ENCODE measurements at regions not wholly inside any gene's neighbourhood (a gene's known extent, or its start where the extent isn't known, plus 50 kb on each side); places are given as distances from the start of the nearest gene placed in this dataset.

DNA sequence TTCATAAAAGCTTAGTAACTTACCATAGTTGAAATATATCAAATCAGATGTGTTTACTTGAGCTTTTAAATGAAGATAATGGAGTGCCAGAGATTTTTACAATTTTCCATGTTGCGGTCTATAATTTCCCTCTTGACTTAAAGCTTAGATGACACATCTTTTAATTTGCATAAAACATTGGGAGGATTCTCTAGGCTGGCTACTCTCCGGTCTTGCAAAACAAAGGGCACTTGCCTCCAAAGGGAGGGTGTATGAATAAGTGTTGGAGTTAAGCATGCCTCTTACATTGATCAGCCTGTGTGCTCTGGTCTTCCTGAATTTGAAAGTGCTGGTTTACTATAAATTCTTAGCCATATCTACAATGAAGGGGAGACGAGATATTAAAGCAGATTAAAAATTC, 336.4 kb upstream of the NAV3 start:
- DNase-seq (ENCODE audit: low read depth in 2 of 2), result no peak

DNA sequence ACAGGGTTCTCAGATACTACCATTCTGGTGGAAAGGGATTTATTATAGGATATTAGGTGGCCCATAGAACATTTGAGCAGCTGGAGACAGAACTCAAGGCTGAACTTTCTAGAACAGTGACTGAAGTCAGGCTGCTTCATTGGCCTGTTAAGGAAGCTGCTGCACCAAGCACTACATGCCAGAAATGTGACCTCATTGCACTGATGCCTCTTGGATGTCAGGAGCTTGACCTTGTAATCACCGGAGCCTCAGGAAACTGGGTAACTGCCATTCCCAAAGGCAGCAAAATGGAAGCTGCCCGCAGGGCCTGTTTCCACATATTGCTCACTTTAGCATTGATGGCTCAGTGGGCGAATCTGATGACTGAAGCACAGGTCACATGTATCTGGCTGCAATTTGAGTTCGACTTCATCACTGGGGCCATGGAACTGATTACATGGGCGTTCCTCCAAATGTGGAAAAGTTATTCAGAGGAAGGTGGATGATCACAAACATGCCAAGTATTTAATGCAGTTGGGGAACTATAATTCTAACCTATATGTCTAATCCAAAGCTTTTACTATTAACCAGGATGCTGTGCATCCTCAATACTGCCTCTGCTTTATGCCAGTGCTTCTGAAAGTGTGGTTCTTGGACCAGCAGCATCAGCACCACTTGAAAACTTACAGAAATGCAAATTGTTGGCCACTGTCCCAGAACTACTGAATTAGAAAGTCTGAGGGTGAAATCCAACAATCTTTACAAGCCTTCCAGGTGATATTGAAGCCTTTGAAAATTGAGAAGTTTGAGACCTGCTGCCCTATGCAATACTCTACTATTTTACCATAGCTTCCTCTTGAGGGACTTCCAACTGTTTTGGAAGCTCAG, 337.2 kb upstream of the NAV3 start:
- no peak for DNase-seq (ENCODE audit: low read depth in 2 of 2)

DNA sequence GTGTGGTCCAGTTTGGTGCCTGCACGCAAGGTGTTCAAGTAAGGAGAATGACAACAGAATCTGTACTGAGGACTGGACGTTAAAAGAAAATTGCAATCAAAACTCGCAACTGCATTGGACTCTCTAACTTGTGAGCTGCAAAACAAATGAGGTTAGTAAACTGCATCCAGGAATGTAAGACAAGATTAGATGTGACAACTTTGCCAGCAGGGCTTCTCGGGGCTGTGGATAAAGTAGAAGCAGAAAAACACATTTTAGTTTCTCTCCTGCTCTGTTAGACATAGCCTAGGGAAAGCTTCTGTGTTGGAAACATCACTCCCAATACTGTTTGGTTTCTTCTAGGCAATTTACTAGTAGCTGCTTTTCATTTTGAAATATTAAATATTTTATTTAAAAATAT, 338.2 kb upstream of the NAV3 start:
- no peak for DNase-seq (ENCODE audit: low read depth in 2 of 2)

DNA sequence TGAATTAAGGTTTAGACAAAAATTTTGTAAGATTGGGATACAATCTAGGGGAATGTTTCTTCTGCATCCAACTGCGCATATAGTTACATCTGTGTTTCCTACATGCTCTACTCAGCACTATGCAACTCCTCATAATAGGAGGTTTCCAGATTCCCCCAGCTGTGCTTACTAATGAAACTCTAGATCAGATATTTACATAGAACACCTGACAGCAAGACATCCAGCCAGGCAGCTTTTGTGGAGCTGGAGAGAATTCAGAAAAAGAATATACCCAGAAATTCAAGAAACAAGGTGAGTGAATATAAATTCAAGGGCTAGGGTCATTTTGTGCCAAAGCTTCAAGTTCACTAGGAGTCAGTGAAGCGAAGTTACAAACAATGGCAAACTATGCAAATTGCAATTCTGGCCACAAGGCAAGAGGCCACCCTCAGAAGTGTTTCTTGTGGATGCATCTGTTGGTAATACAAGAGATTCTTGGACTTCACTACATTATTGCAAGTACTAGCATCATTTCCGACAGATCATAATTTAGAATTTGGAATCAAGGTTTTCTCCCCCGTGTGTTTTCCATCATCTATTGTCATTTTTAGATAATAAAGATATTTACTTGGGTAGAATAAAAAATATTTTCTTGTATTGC, 341.2 kb upstream of the NAV3 start:
- DNase-seq (ENCODE audit: low read depth in 2 of 2), result no peak

DNA sequence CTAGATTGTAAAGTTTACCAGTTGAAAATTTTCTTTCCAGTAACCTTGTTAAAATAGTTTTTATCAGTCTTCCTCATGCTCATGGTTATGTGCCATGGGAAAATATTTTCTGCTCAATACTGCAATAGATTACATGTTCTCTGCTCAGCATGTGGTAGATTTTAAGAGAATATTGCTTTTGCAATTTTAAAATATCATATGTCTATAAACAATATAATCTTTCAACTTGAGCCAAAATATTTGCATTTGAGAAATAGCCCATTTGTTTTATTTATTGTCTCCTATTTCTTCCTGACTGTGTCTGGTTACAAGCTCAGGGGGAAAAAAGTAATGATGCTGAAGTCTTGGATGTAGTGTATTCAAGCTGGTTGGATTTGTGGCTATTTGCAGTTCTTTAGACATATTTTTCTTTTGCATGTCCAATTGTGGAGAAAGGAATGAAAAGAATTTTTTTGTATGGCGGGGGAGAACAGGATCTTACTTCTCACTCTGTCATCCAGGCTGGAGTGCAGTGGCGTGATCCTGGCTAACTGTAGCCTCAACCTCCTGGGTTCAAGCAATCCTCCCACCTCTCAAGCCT, 342.6 kb upstream of the NAV3 start:
- DNase-seq (ENCODE audit: low read depth in 2 of 2), result no peak

DNA sequence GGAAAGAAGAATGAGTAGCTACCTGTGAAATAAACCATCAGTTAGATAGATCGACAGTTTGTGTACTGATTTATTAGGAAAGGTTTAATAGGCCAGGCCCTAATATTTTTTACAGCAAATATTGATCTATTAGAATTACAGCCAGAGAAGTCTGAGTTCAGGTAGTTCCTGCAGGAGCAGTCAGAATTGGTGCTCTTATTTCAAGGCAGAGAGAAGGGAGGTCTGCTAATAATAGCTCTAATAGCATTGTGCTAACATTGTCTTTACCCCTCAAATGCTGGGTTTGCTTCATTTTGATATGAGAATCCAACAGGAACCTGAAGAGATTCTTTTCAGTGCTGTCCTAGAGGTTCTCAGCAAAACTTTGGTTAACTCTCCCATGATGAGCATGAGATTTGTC, 343.8 kb upstream of the NAV3 start:
- DNase-seq (ENCODE audit: low read depth in 2 of 2), result no peak

DNA sequence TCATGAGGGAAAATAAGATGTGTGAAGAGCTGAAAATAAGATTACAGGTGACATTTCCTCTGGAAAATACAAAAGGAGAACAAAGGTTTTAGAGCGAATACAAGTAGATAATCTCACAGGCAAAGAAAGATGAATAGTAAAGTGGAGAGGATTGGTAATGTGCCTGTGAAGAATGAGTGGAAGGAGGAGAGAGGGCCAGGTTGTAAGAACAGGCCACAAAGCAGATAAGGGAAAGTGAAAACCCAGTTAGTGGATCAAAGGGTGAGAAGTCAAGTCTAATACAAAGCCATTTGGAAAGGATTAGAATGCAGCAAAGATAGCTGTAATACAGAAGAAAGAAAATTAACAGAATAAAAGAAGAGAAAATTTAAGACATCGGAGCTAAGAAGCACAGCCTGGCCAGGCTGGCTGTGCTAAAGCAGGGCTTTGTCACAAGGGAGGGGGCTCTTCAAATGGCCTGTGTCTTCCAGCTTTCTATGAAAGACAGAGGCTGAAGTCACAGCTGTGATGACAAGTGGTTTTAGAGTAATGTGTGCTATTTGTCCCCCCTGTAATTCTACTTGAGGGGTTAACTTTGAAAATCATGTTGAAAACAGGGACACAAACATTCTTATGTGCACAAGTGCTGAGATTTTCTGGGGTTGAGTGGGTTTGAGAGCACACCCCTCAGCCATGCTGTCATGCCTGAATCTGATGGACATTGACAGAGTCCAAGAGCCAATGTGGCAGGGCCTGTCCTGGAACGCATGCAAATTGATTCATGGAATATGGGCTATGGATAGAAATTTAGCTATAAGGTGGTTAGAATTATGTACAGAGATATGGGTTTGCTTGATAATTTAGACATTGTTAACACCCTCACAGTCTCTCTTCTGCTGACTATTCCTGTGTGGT, 344.5 kb upstream of the NAV3 start:
- no peak for DNase-seq (ENCODE audit: low read depth in 2 of 2)

DNA sequence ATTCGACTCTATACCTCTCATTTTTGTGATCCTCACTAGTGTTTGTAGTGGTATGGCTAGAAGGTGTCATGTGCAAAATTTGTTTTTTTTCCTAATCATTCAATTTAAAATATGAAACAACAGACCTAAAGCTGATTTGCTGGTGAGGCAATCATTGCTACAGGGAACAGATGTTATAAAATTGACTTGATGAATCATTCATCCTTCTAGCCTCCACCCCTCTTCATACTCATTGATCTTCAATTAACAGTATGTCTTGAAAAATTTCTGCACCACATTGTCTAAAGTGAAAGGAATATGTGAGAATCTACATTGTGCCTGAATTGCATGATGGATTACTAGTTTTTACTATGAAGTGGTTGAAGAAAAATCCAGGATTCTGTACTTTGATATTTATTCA, 349.0 kb upstream of the NAV3 start:
- DNase-seq (ENCODE audit: low read depth in 2 of 2), result no peak

DNA sequence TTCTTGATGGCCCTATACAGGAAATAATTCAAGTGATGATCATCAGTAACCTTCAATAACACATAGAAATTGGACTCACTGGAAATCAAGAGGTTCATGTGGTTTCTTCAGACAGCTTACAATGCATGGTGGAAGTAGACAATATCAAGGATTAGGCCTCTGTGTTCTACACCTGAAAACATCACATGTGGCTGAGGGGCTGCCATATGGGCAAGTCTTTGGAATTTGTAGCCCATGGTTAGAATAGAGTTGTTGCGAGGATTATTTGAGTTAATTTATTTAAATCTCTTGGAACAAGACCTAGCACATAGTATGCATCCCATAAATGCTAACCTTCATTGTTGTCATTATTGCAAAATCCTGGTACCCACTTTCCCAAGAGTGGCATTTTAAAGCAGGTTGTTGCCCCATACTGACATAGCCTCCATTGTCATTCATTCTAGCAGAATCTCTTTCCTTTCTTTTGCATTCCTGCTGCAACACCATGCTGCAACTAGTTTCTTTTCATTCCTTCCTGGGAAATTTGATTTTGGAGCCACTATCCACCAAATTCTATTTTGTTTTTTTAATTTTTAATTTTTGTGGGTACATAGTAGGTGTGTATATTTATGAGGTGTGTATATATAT, 352.7 kb upstream of the NAV3 start:
- no peak for DNase-seq (ENCODE audit: low read depth in 2 of 2)

DNA sequence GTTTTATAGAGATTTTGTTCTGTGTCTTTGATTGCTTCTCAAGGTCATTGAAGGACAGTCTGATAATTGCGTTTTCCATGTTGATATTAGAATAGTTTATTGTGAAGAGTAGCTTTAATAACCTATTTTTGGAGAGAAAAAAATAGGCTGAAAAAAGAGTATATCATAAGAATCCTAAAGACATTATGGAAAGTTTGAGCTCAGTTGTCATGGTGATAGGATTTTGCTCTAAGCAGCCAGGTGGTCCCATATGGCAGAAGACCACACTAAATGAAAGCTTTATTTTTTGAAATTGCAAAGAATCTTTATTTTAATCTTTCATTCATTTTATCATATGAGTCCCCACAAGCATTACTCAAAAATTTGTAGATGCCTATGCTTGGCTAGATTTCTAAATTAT, 358.9 kb upstream of the NAV3 start:
- no peak for DNase-seq (ENCODE audit: low read depth in 2 of 2)

DNA sequence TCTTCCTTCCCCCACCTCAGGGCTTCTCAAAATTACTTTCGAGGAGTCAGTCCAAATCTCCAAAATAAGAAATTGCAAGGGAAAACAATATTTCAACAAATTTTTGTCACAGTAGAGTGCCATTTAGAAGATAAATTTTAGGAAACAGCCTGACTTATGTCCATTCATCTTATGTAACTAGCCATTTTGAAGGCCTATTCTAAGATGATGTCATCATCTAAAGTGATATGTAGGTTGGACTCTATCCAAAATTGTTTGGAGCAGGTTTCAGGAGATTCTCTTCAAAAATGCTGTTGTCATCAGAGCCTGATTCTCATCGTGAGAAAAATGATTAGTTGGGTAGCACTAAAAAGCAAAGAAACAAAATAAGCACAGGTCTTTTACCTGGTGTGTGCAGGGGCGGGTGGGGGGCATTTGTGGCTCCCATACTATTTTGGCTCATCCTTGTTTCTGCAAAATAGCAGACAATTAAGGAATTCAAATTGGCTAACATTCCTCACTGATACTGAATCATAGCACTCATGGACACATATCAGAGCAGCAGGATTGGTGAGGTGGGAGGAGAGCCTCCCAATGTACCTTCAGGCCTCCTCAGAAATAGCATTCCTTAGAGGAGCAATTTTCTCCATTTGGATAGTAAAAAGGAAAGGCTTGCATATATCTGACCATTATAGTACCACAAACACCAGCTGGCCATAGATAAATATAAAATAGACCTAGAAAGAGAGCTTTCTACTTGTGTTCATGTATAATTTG, 360.9 kb upstream of the NAV3 start:
- DNase-seq (ENCODE audit: low read depth in 2 of 2), result no peak

DNA sequence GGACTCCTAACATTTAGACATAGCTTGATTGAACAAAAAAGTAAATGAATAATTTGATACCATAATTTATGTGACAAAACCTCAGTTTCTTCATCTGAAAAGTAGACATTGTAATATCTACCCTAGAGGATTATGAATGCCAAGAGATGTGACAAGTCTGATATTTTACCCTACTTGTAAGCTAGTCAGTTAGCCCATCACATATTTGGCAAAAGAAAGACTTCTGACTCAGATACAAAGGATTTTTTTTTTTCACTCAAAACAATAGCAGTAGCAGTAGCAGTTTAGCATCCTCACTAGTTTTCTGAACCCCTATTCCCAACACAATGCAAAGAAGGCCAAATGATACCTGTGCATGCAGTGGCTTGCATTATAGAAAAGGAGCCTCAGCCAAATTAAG, 377.3 kb upstream of the E2F7 start:
- no peak for DNase-seq (ENCODE audit: low read depth in 2 of 2)

DNA sequence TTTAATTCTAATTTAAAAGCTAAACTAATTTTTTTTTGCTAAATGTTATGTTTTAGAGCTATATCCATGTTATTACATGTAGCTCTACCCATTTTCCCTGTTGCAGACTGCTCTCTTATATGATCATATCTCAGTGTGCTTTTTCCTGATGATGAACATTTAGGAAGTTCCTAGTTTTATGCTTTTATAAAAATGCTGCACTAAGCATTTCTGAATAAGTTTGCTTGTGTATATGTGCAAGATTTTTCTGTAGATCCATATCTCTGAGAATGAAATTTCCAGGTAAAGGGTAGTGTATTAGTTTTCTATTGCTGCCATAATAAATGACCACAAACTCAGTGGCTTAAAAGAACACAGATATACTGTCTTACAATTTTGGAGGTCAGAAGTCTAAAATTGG, 374.4 kb upstream of the E2F7 start:
- DNase-seq (ENCODE audit: low read depth in 2 of 2), result no peak

DNA sequence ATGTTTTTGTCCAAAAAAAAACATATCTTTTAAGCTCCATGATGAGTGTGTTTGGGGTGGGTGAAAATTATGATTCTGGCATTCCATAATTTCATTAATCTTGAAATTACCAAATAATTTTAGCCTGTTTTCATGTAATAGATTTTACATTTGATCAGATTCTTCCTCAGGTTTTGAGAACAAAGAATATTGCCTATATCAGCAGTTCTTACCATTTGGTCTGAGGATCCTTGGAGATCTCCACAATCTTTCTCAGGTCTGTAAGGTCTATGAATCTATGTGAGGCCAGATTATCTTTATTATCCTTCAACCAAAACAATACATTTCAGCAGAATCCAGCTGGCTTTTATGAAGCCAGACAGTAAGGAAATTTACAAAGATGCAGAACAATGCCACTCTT, 373.3 kb upstream of the E2F7 start:
- DNase-seq (ENCODE audit: low read depth in 2 of 2), result no peak

DNA sequence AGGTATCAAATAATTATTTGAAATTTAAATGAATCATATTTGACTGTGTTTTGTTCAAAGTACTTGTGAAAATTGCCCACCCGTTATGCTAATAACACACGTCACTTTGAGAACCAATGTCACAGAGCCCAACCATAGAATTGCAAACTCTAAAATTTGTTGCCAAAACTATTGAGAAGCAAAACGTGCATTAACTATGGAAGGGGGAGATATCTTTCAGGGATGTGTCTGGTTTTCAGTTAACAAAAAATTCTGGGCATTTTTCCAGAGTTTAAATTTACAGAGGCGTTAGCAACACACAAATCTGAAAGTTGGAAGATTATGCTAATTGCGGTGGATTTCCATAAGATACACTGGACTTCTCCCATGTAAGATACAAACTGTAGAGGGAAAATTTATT, 371.8 kb upstream of the E2F7 start:
- no peak for DNase-seq (ENCODE audit: low read depth in 2 of 2)

DNA sequence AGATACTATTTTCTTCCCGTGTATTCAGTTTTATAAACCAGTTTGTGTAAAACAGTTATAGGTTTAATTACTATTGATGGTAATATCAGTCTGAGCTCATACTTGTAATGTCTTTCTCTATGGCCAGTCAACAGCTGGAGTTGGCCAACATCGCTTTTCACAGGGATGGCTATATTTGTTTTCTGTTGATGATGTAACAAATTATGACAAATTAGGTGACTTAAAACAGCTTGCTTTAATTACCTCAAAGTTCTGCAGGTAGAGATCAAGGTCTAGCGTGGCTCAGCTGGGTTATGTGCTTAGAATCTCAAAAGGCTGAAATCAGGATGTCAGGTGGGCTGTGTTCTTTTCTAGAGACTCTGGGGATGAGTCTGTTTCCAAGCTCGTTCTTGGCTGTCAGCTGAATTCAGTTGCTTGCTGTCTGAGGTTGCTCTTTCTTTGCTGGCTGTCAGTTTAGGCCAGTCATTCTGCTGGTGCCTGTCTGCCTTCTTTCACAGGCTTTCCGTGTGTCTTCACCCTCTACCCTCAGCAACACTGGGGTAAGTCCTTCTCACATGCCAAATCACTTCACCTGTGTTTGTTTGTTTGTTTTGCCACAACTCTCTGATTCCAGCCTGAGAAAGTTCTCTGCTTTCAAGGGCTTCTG, 370.2 kb upstream of the E2F7 start:
- no peak for DNase-seq (ENCODE audit: low read depth in 2 of 2)

DNA sequence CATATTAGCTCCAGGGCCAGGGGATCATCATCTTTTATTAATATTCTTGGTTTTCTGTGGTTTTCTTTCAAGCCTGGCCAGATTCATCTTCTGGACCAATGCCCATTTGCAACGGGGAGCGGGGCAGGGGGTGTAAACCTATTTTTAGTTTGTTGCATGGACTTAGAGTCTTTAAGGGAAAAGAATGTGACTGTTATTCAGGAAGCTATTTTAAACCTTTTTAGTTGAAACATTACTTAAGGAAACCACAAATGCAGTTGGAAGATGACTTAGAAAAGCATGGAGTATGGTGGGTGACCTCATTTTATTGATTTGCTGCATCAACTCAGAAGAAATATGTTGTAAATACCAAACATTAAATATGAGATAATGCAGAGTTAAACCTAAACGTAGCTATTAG, 368.4 kb upstream of the E2F7 start:
- no peak for DNase-seq (ENCODE audit: low read depth in 2 of 2)

DNA sequence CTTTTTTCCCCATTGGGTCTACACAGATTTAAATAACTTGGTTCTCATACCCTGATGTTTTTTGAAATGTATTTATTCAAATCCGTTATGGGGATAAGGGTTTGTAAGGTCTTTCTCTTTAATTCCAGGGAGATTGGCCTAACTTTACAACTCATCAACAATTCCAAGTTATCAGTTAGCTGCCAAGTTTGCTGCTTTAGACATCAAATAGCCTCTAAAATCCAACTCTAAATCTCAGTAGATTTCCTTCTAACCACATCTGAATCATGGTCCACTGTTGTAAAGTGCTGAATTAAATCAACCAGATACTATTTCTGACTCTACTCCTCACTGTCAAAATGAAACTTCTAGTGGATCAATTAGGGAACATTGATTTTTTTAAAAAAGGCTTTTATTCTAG, 364.1 kb upstream of the E2F7 start:
- DNase-seq (ENCODE audit: low read depth in 2 of 2), result no peak

DNA sequence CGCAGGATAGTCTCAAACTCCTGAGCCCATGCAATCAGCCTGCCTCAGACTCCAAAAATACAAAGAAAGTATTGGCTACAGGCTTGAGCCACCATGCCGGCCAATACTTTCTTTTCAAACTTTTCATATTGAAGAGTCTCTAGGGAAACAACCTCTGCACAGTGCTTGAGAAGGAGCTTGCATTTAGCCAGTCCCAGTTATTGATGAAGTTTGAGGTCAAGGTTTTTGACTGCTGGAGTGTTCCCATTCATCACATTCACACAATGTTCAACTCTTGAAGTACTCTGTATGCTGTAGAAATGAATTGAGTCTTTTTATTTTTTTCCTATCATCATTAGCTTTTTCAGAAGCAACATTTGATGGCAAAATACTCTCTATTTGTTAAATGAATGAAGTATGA, 355.8 kb upstream of the E2F7 start:
- no peak for DNase-seq (ENCODE audit: low read depth in 2 of 2)

DNA sequence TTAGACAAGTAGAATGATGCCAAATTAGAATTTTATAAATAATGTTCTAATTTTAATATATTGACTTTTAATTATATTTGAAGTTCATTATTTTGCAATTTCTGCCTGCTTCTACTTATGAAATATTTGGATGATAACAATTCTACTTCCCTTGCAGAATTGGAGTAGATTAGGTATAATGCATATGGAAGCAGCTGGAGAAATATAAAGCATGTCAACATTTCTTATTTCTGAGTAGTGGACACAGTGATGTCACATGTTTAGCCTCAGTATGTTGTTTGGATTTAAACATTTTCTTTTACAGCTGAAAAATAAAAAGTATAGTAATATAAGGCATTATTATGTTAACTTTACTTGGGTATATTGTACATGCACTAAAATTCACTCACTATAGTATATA, 344.2 kb upstream of the E2F7 start:
- DNase-seq (ENCODE audit: low read depth in 2 of 2), result no peak
